ENCODE measurements at regions not wholly inside any gene's neighbourhood (a gene's known extent, or its start where the extent isn't known, plus 50 kb on each side); places are given as distances from the start of the nearest gene placed in this dataset.

GRCh38 chr6:82062219-82062618 is 185.3 kb downstream of the IBTK start:
- Histone ChIP-seq H3K27me3 (no peaks in the 10 kb centered on the region), H3K36me3 (no peaks in the 10 kb centered on the region), H3K27ac (replicated peaks in 1 of 4) (no peak overlapping the region), H3K4me1 (peaks cover 0 to 11% (median 9%) of the 10 kb centered on the region in 4 donors), H3K4me3 (no peak overlapping the region), H3K9me3 (no peaks in the 10 kb centered on the region)
- TF ChIP-seq EP300 (IDR thresholded peaks at IDR 0.05): no peak
- TF ChIP-seq POLR2A (IDR thresholded peaks at IDR 0.05; ENCODE audit: low read depth): no peak
- TF ChIP-seq CTCF (IDR thresholded peaks at IDR 0.05): no peak
- no peak for TF ChIP-seq POLR2AphosphoS5 (IDR thresholded peaks at IDR 0.05)
- no peak for DNase-seq (ENCODE audit: extremely low spot score)
- intact Hi-C loops (cut with DNase I): no loop called here
- 79% methylated on average over 7 of the region's 7 CpGs for WGBS

- WGBS: 70% methylated on average over 5 of the region's 5 CpGs
- no peak overlapping the region for H3K4me3 ChIP-seq
These were observed 189.5 kb downstream of the IBTK start for GRCh38 chr6:82057846-82058554.

GRCh38 chr6:82056567-82056966 is 191.0 kb downstream of the IBTK start:
- Histone ChIP-seq H3K27me3 (no peaks in the 10 kb centered on the region), H3K9me3 (no peaks in the 10 kb centered on the region), H3K27ac (replicated peaks in 1 of 4) (no peak overlapping the region), H3K4me1 (peaks cover 0 to 17% (median 15%) of the 10 kb centered on the region in 4 donors), H3K4me3 (no peak overlapping the region), H3K36me3 (no peaks in the 10 kb centered on the region)
- DNase-seq (ENCODE audit: extremely low spot score): no peak
- TF ChIP-seq EP300 (IDR thresholded peaks at IDR 0.05) (no peak), POLR2AphosphoS5 (IDR thresholded peaks at IDR 0.05) (no peak), CTCF (IDR thresholded peaks at IDR 0.05) (no peak), POLR2A (IDR thresholded peaks at IDR 0.05; ENCODE audit: low read depth) (no peak)
- WGBS: 100% methylated on average over 1 of the region's 1 CpG
- intact Hi-C loops (cut with DNase I): no loop called here

More at GRCh38 chr6:82057846-82058554, 189.5 kb downstream of the IBTK start:
- Histone ChIP-seq H3K4me1 (peaks cover 0 to 17% (median 15%) of the 10 kb centered on the region in 4 donors), H3K9me3 (no peaks in the 10 kb centered on the region), H3K36me3 (no peaks in the 10 kb centered on the region), H3K27ac (replicated peaks in 1 of 4) (no peak overlapping the region), H3K27me3 (no peaks in the 10 kb centered on the region)
- intact Hi-C loops (cut with DNase I): no loop called here
- DNase-seq (ENCODE audit: extremely low spot score): no peak
- TF ChIP-seq POLR2A (IDR thresholded peaks at IDR 0.05; ENCODE audit: low read depth) (no peak), CTCF (IDR thresholded peaks at IDR 0.05) (no peak), POLR2AphosphoS5 (IDR thresholded peaks at IDR 0.05) (no peak), EP300 (IDR thresholded peaks at IDR 0.05) (no peak)

- TF ChIP-seq EP300 (IDR thresholded peaks at IDR 0.05): no peak
- no peak for TF ChIP-seq CTCF (IDR thresholded peaks at IDR 0.05)
- no peak for TF ChIP-seq POLR2AphosphoS5 (IDR thresholded peaks at IDR 0.05)
- no peak for TF ChIP-seq POLR2A (IDR thresholded peaks at IDR 0.05; ENCODE audit: low read depth)
- intact Hi-C loops (cut with DNase I): no loop called here
- H3K9me3 ChIP-seq: no peaks in the 10 kb centered on the region
- no peak for DNase-seq (ENCODE audit: extremely low spot score)
- 91% methylated on average over 6 of the region's 6 CpGs for WGBS
- H3K27ac ChIP-seq (replicated peaks in 1 of 4): no peak overlapping the region
- no peaks in the 10 kb centered on the region for H3K36me3 ChIP-seq
- no peak overlapping the region for H3K4me3 ChIP-seq
- H3K4me1 ChIP-seq: no peaks in the 10 kb centered on the region
- H3K27me3 ChIP-seq: no peaks in the 10 kb centered on the region
These were observed 201.4 kb downstream of the IBTK start for GRCh38 chr6:82045965-82046756.
